ENCODE measurements at regions not wholly inside any gene's neighbourhood (a gene's known extent, or its start where the extent isn't known, plus 50 kb on each side); places are given as distances from the start of the nearest gene placed in this dataset.
A peak's percentile ranks its signal among the peaks of the same experiment; 100 is the strongest.

DNA sequence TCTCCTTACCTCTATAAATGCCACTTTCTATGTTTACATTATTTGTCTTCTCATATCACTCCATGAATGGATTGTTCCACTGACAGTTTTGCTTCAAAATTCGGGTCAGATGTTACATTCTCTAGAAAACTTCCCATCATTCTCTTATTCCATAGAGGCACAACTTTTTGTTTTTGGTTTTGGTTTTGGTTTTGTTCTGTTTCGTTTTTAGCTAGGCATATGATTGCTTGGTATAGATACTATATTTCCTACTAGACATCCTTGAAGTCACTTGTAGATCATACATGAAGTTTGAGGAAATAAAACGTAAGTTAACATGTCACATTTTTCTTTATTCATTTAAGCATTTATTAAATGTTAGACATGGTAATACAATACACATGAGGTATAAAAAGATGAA lies 961.0 kb downstream of the PCDH18 start:
- DNase-seq (ENCODE audit: missing footprints), result no peak
- intact Hi-C loops (cut with DNase I), result no loop called here
- no peak for ATAC-seq

GRCh38 chr4:136562834-136563233 lies 969.5 kb downstream of the PCDH18 start:
- ATAC-seq (no peak), DNase-seq (ENCODE audit: missing footprints) (no peak)
- intact Hi-C loops (cut with DNase I), result no loop called here

- no peak for ATAC-seq
- intact Hi-C loops (cut with DNase I), result no loop called here
Measured at GRCh38 chr4:136558940-136559494, 973.3 kb downstream of the PCDH18 start.

DNA sequence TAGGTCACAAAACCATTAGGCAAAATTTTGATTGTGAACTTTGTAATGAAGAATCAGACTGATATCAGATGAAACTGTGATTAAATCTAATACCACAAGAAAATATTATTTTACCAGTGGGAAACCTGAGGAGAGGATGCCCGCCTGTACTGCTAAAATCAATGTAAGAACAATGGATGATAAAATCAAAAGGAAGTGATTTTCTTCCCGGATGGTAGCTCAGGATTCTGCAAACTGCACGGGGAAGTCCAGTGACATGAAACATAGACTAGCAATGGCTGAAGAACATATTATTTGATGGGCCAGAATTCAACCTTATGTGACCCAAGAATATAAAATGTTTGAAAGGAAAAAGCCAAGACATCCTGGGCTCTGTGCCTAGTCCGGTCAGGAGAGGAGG lies 974.9 kb downstream of the PCDH18 start:
- intact Hi-C loops (cut with DNase I), result no loop called here
- DNase-seq (ENCODE audit: missing footprints), result no peak
- ATAC-seq, result no peak

More at GRCh38 chr4:136558940-136559494, 973.3 kb downstream of the PCDH18 start:
- no peak for DNase-seq (ENCODE audit: missing footprints)

DNA sequence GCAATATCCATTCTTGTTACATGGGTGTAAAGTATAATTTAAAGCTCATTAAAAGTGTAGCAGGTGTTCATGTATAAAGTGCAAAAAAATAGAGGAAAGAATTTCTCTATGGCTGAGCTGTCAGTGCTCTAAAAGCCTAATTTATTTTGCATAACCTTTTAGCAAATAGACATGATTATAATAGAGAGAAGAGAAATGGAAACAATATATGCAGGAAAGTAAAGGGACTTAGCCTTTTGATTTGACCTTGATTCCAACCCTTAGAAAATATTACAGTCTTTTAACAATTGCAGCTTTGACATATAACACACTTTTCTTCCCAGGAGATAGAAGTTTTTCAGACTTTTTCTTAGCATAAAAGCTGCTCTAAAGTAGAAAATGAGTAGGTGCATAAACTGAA lies 978.3 kb downstream of the PCDH18 start:
- intact Hi-C loops (cut with DNase I), result no loop called here
- ATAC-seq, result no peak

DNA sequence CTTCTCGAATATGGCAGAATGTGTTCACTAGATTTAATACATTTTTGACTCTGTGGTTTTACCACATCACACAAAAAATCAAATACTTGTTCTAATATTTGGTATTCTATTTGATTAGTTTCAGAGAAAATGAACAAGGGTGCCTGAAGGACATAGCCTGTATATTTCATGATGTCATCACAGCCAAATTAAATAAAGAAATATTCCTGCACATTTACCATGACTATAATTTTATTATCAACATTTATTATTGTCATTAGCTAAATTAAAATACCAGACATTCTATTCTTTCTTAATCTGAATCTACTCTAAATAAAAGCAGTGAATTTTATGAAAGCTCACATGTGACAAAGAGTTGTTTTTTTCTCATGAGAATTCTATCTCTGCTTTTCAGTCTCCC lies 980.5 kb downstream of the PCDH18 start:
- intact Hi-C loops (cut with DNase I), result no loop called here
- DNase-seq (ENCODE audit: missing footprints) (no peak), ATAC-seq (no peak)

More for the DNA sequence above, 978.3 kb downstream of the PCDH18 start:
- no peak for DNase-seq (ENCODE audit: missing footprints)

- intact Hi-C loops (cut with DNase I), result no loop called here
- no peak for ATAC-seq
Measured at GRCh38 chr4:136540747-136541146, 991.5 kb downstream of the PCDH18 start.

DNA sequence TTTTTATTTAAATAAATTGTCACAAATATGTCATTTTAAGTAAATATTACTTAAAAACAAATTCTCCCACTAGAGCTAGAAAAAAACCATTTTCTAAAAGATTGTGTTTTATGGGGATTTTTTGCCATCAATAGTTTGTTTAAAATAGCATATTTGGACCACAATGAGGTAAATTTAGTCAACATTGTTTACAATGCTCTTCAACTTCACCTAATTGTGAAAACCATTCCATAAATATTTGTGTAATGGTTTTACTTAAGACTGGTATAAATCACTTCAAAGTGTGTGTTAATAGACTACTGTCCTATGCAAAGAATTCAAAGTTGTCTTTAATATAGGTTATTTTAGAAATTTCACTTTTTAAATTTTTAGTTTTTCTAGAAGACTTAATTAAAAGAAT lies 1004.2 kb downstream of the PCDH18 start:
- intact Hi-C loops (cut with DNase I), result no loop called here
- no peak for ATAC-seq
- no peak for DNase-seq (ENCODE audit: missing footprints)

More at GRCh38 chr4:136540747-136541146, 991.5 kb downstream of the PCDH18 start:
- no peak for DNase-seq (ENCODE audit: missing footprints)

GRCh38 chr4:136526517-136526916 lies 1005.8 kb downstream of the PCDH18 start:
- DNase-seq (ENCODE audit: missing footprints), result no peak
- no peak for ATAC-seq
- intact Hi-C loops (cut with DNase I), result no loop called here

- ATAC-seq (no peak), DNase-seq (ENCODE audit: missing footprints) (no peak)
- intact Hi-C loops (cut with DNase I), result no loop called here
Measured at GRCh38 chr4:136524039-136524438, 1008.3 kb downstream of the PCDH18 start.

DNA sequence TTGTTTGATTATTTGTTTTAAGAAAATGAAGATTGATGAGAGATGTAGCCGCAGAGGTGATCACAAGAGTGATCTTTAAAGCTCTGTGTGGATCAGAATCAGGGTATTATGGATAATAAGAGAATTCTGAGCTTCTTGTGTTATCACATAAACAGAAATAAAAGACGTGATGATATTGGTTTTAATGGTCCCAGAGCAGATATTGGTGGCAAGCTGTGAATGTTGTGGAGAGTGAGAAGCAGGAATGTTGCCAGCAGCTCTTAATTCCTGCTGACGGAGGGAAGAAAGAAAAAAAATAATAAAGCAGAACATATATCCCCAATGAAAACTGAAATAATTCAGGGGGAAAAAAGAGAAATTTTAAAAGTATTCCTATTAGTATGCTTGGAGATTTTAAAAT lies 1015.9 kb downstream of the PCDH18 start:
- no peak for DNase-seq (ENCODE audit: missing footprints)
- intact Hi-C loops (cut with DNase I), result no loop called here
- no peak for ATAC-seq

- ATAC-seq (no peak), DNase-seq (ENCODE audit: missing footprints) (no peak)
- intact Hi-C loops (cut with DNase I), result no loop called here
Measured at GRCh38 chr4:136505020-136505419, 1027.3 kb downstream of the PCDH18 start.

DNA sequence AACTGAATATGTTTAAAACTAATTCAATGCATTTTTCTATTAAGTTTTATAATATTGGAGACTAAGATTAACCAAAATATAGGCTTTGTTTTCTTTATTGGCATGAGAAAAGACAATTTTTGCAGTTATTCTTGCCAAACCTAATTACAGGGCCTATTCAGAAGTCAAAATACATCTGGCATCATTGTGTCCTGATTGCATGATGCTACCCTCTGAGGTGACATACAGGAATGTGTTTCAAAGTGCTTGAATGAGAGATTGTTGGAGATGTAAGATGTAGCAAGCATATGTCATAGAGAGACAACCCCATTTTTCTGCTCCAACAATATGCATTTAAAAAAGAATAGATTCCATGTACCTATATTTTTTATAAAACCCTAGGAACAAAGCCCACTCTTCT lies 1036.4 kb downstream of the PCDH18 start:
- no peak for DNase-seq (ENCODE audit: missing footprints)
- intact Hi-C loops (cut with DNase I), result no loop called here
- no peak for ATAC-seq

DNA sequence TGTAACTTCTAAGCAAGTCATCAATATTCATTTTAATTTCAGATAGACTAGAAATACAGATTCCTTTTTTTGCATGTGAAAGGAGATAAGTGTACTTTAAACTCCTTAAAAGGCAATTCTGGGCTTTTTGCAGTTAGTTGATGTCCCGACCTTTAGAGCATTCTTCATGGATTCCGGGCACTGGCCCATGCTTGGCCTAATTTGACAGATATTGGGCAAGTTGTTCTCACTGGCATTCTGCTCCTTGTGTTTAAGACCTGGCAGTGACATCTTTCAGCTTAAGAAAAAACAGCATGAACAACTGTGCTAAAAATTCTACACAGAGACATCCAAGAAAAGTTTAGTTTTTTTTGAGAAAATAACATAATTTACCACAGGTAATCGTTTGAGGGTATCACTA lies 1037.2 kb downstream of the PCDH18 start:
- no peak for ATAC-seq
- intact Hi-C loops (cut with DNase I), result no loop called here

DNA sequence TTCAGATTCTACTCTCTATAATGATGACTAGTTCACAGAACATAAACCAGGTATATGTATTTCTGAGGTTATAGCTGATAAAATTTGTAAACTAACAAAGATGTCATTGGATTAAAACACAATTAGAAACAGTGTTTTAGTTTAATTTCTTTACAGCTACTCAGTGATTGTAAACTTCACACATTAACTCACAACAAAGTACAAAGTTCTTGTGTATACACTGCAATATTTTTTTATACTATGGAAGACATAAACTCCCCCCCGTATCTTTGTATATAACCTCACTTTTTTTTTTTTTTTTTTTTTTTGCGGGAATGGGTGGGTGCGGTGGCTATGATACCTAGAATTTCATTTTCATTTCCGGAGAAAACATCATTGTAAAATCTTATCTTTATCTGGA lies 1043.2 kb downstream of the PCDH18 start:
- no peak for ATAC-seq
- DNase-seq (ENCODE audit: missing footprints), result no peak
- intact Hi-C loops (cut with DNase I), result no loop called here

More for the DNA sequence above, 1037.2 kb downstream of the PCDH18 start:
- DNase-seq (ENCODE audit: missing footprints), result peak; percentile 30

DNA sequence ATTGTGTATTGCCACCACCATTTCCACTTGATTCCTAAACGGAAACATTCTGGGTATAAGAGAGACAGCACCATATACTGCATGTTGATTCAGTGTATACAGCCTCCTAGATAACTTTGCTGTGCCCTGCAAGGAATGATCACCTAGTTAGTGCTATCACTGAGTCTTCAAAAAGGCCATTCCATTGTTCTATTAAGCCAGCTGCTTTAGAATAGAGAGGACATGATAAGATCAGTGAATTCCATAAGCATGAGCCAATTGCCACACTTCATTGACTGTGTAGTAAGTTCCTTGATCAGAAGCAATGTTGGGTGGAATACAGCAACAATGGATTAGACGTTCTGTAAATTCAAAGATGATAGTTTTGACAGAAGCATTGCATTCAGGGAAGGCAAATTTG lies 1047.3 kb downstream of the PCDH18 start:
- intact Hi-C loops (cut with DNase I), result no loop called here
- DNase-seq (ENCODE audit: missing footprints) (no peak), ATAC-seq (no peak)

DNA sequence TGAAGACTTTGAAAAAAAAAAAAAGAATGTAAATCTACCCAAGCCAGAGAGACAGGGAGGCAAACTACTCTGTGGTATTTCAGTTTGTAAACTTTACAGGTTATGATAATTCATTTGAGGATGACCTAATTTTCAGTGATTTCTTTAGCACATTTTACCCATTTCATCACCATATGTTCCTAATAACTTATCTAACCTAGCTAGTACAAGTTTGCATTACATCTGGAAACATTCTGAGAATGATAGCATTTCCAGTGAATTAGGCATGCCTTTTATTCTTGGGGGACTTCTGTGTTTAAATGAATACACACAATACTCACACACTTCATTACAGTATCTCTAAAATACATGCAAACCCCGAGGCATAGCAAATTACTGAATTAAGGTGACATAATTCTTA lies 1055.5 kb downstream of the PCDH18 start:
- ATAC-seq (no peak), DNase-seq (ENCODE audit: missing footprints) (no peak)
- intact Hi-C loops (cut with DNase I), result no loop called here

GRCh38 chr4:136471051-136471450 lies 1061.2 kb downstream of the PCDH18 start:
- ATAC-seq (no peak), DNase-seq (ENCODE audit: missing footprints) (no peak)
- intact Hi-C loops (cut with DNase I), result no loop called here

GRCh38 chr4:136465691-136466090 lies 1066.6 kb downstream of the PCDH18 start:
- intact Hi-C loops (cut with DNase I), result no loop called here
- DNase-seq (ENCODE audit: missing footprints) (no peak), ATAC-seq (no peak)

DNA sequence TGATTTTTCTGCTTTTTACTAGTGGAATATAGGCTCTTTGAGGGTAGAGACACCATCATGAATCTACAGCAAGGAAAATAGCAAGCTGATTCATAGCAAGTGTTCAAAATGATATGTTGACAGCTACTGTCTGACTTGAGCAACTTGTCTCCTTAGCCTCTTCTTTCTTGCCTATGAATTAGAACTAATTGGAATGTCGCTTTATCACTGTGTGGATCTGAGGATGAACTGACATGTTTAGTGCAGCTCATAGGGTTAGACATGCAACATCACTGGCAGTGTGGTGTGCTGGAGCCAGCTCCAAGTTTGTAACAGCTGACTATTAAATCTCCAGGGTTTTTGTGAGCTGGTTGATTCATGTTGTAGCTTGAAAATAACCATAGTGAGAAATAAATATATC lies 1068.4 kb downstream of the PCDH18 start:
- no peak for ATAC-seq
- intact Hi-C loops (cut with DNase I), result no loop called here
- no peak for DNase-seq (ENCODE audit: missing footprints)

DNA sequence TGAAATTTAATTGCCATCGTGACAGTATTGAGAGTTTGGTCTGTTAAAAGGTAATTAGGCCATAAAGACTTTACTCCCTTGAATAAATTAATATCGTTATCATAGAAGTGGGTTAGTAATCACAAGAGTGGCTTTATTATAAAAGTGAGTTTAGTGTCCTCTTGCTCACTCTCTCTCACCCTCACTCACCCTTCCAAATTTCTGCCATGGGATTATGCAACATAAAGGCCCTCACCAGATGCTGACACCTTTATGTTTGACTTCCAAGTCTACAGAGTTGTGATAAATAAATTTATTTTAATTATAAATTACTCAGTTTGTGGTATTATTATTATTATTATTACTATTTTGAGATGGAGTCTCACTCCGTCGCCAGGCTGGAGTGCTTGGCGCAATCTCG lies 1070.8 kb downstream of the PCDH18 start:
- no peak for ATAC-seq
- intact Hi-C loops (cut with DNase I), result no loop called here

More for the DNA sequence above, 1070.8 kb downstream of the PCDH18 start:
- DNase-seq (ENCODE audit: missing footprints), result no peak

Data from Right ventricle myocardium inferior (tissue), 1 donor.